K562 (cell line): ENCODE measurements at regions not wholly inside any gene's neighbourhood (a gene's known extent, or its start where the extent isn't known, plus 50 kb on each side); places are given as distances from the start of the nearest gene placed in this dataset.

ENCODE experiments used
- ATAC-seq: fragments of 200-7000 bp; cut with Tn5 transposase; 3 replicates; pipeline ENCODE4 v1.9.1; 2020; ENCODE audit warnings: moderate library complexity
- BruUV-seq: library from RNA; stranded (reverse); fragments of 400-500 nt; replicated peaks from 2 replicates; lab custom pipeline; 2021; lab: Mats Ljungman, UMichigan
- CTCF ChIA-PET: fragments of 300-600 bp; formaldehyde crosslinking; extraction: SDS; loops from one replicate; lab custom pipeline; 2021; ENCODE audit warnings: low intra/inter-chr PET ratio; lab: Yijun Ruan, JAX
- POLR2A ChIA-PET: fragments of 300-600, 350-650 bp; sonication (Branson Sonifier 250); formaldehyde crosslinking; extraction: SDS; loops from one replicate; lab custom pipeline; 2021; ENCODE audit warnings: antibody characterized with exemption, inconsistent platforms; lab: Yijun Ruan, JAX
- DNase-seq, 4 experiments: peaks; one replicate each; pipeline versions ENCODE4 v3.0.0 to v3.0.0-alpha.2; 2011 to 2018; ENCODE audit warnings: low spot score in 3 of 4, mixed read lengths in 3 of 4; ENCODE audit errors: extremely low read depth in 1 of 4
- FAIRE-seq: peaks from 2 replicates; lab custom pipeline; 2011; peaks lifted over from hg19 to GRCh38; lab: Jason Lieb, UNC
- H2AFZ ChIP-seq: 2 replicates; pipeline ENCODE4 v1.6.0; 2011; ENCODE audit warnings: low read depth, low read length, control low read depth, inconsistent platforms
- H3K27ac ChIP-seq: fragments of 200-600 bp; 3 replicates; pipeline ENCODE4 v1.8.0; 2011; ENCODE audit warnings: low read depth, mild to moderate bottlenecking, control low read depth, inconsistent platforms, low read length, moderate library complexity, mixed read lengths; ENCODE audit errors: extremely low read depth
- H3K27me3 ChIP-seq, 2 experiments: fragments of 300-600 bp in 1 of 2; 2 replicates in 1 of 2; 3 replicates in 1 of 2; pipeline versions ENCODE4 v1.6.0 to v1.8.0; 2011; ENCODE audit warnings: inconsistent platforms in 2 of 2, low read length in 2 of 2, mild to moderate bottlenecking in 1 of 2, mixed read lengths in 1 of 2, moderate library complexity in 1 of 2; ENCODE audit not compliant: control insufficient read depth in 2 of 2, insufficient read depth in 2 of 2
- H3K36me3 ChIP-seq: fragments of 300-600 bp; 3 replicates; pipeline ENCODE4 v1.8.0; 2011; ENCODE audit warnings: mild to moderate bottlenecking, low read length, inconsistent platforms; ENCODE audit not compliant: control insufficient read depth, insufficient read depth
- H3K4me1 ChIP-seq, 2 experiments: fragments of 200-600 bp in 1 of 2; replicated peaks in 1 of 2; 2 replicates in 1 of 2; 3 replicates in 1 of 2; pipeline versions ENCODE4 v1.5.1 to v1.8.0; 2011; ENCODE audit warnings: inconsistent platforms in 2 of 2, low read length in 2 of 2, mild to moderate bottlenecking in 1 of 2, mixed read lengths in 1 of 2, moderate library complexity in 1 of 2; ENCODE audit not compliant: control insufficient read depth in 2 of 2, insufficient read depth in 2 of 2
- H3K4me2 ChIP-seq: 2 replicates; pipeline ENCODE4 v1.6.1; 2011; ENCODE audit warnings: low read length, control low read depth, inconsistent platforms, mixed read lengths; ENCODE audit not compliant: insufficient read depth
- H3K4me3 ChIP-seq: fragments of 200-600 bp; sonication (generic), shearing (Covaris generic); 2 replicates; pipeline ENCODE4 v1.5.1; 2016; ENCODE audit warnings: control low read depth, inconsistent platforms
- H3K79me2 ChIP-seq: fragments of 200-600 bp; 3 replicates; pipeline ENCODE4 v1.8.0; 2011; ENCODE audit warnings: low read length, inconsistent platforms; ENCODE audit not compliant: control insufficient read depth, insufficient read depth
- H3K9ac ChIP-seq, 2 experiments: 2 replicates each; pipeline versions ENCODE4 v1.6.0 to v1.6.1; 2011; ENCODE audit warnings: low read depth in 2 of 2, low read length in 2 of 2, control low read depth in 1 of 2, inconsistent platforms in 1 of 2, mild to moderate bottlenecking in 1 of 2, mixed read lengths in 1 of 2; ENCODE audit not compliant: insufficient read depth in 1 of 2
- H3K9me1 ChIP-seq: one replicate; pipeline ENCODE4 v1.6.0; 2011; ENCODE audit warnings: inconsistent platforms, mild to moderate bottlenecking, low read length, moderate library complexity; ENCODE audit not compliant: control insufficient read depth, insufficient read depth
- H3K9me3 ChIP-seq: replicated peaks from 2 replicates; pipeline ENCODE4 v1.5.1; 2011; ENCODE audit warnings: low read depth, low read length, inconsistent platforms; ENCODE audit not compliant: control insufficient read depth, insufficient read depth
- H4K20me1 ChIP-seq: replicated peaks from 2 replicates; pipeline ENCODE4 v1.6.1; 2011; ENCODE audit warnings: low read length, inconsistent platforms, mixed read lengths; ENCODE audit not compliant: control insufficient read depth, insufficient read depth
- DACH1 ChIP-seq: fragments of 450-650 bp; IDR thresholded peaks from 2 replicates; pipeline ENCODE4 v1.6.1; 2018; ENCODE audit not compliant: partially characterized antibody
- EWSR1 ChIP-seq: fragments of 450-650 bp; IDR thresholded peaks from 2 replicates; pipeline ENCODE4 v1.6.1; 2018; ENCODE audit warnings: borderline replicate concordance, mild to moderate bottlenecking, low read depth, moderate library complexity; ENCODE audit not compliant: partially characterized antibody
- NR4A1 ChIP-seq, 2 experiments: fragments of 250-450 bp in 1 of 2; fragments of 450-650 bp in 1 of 2; sonication (Bioruptor Pico) in 1 of 2; IDR thresholded peaks; 2 replicates each; pipeline versions ENCODE4 v1.4.0 to v1.6.1; 2016 to 2020; ENCODE audit warnings: mild to moderate bottlenecking in 2 of 2, missing compliant biosample characterization in 1 of 2, missing genetic modification characterization in 1 of 2, moderate library complexity in 1 of 2
- SIRT6 ChIP-seq: IDR thresholded peaks from one replicate; pipeline ENCODE4 v1.6.1; 2012; ENCODE audit warnings: low read depth, mild to moderate bottlenecking, control low read depth, inconsistent platforms, low read length, moderate library complexity
- SRF ChIP-seq, 2 experiments: fragments of 250-450, 450-650 bp in 1 of 2; sonication (Bioruptor Pico) in 1 of 2; sonication (generic) in 1 of 2; formaldehyde crosslinking; IDR thresholded peaks; 2 replicates each; pipeline versions ENCODE4 v1.5.0 to v1.5.1; 2020 to 2022; ENCODE audit warnings: mild to moderate bottlenecking in 1 of 2, missing genetic modification reagents in 1 of 2
- SRSF9 ChIP-seq: fragments of 200-400 bp; formaldehyde crosslinking; IDR thresholded peaks from 2 replicates; pipeline ENCODE4 v1.6.1; 2017; ENCODE audit warnings: low read depth, low read length, borderline replicate concordance
- XRCC5 ChIP-seq: fragments of 200-400 bp; formaldehyde crosslinking; IDR thresholded peaks from 2 replicates; pipeline ENCODE4 v1.6.1; 2017; ENCODE audit warnings: low read depth, mild to moderate bottlenecking, low read length
- ZFP36 ChIP-seq: fragments of 150-350 bp; IDR thresholded peaks from 2 replicates; pipeline ENCODE4 v1.6.1; 2018; ENCODE audit warnings: low read length, low read depth; ENCODE audit not compliant: partially characterized antibody
- ZNF644 ChIP-seq: fragments of 200-800 bp; sonication (Bioruptor generic); IDR thresholded peaks from 2 replicates; pipeline ENCODE4 v1.6.1; 2016; ENCODE audit warnings: low read depth, missing genetic modification characterization, missing compliant biosample characterization
- WGBS: fragments of 100-300 bp; shearing (Covaris generic); methylation state at CpG from one replicate; pipeline ENCODE4 v1.1.6; 2016; ENCODE audit warnings: low coverage, mixed read lengths; ENCODE audit not compliant: insufficient coverage; ENCODE audit errors: missing lambda C conversion rate; 5-methylcytosine and 5-hydroxymethylcytosine counted together
- in situ Hi-C: fragments of 300-500 bp; cut with MboI; formaldehyde crosslinking; loops from 4 replicates; pipeline ENCODE4 v1.15.0; 2018; ENCODE audit warnings: inconsistent platforms, mixed read lengths
- intact Hi-C: fragments of 100-400 bp; cut with micrococcal nuclease; formaldehyde crosslinking; loops from 2 replicates; pipeline ENCODE4 v1.14.2; 2022
- TF ChIP-seq, protein P1 (sequence below): fragments of 250-450 bp; sonication (Bioruptor Pico); IDR thresholded peaks from 2 replicates; pipeline ENCODE4 v1.9.0; 2021; ENCODE audit warnings: mild to moderate bottlenecking
- TF ChIP-seq, protein P2 (sequence below): fragments of 250-450 bp; sonication (Bioruptor Pico); IDR thresholded peaks from 2 replicates; pipeline ENCODE4 v1.5.0; 2020; ENCODE audit warnings: mild to moderate bottlenecking, borderline replicate concordance
- TF ChIP-seq, protein P3 (sequence below): sonication (generic); formaldehyde crosslinking; IDR thresholded peaks from 2 replicates; pipeline ENCODE4 v1.8.0; 2022; ENCODE audit warnings: mild to moderate bottlenecking, missing genetic modification reagents
- TF ChIP-seq, protein P4 (sequence below): fragments of 450-650 bp; formaldehyde crosslinking; IDR thresholded peaks from 2 replicates; pipeline ENCODE4 v1.4.0; 2022; ENCODE audit warnings: missing genetic modification characterization

DNA sequence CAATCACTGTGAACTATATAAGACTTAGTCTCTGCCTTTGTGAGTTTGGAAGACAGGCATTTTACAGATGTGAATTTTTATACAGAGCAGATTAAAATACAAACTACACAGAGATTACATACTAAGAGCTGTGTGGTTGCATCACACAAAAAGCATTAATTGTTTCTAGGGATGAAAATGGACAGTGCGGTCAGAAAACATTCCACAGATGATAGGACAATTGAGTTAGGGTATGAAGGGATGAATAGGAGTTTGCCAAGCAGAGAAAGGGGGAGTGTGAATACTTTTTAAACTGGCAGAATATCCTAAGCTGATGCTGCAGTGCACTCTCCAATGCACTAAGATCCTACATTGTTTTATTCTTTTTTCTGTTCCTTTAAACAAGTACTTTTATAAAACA, 345.8 kb downstream of the VRK1 start (continued):
- no peak for TF ChIP-seq SIRT6
- no peak for TF ChIP-seq SRF (CRISPR knock-in tag; IDR thresholded peaks at IDR 0.05)
- TF ChIP-seq DACH1 = no peak
- TF ChIP-seq, protein P1, sequence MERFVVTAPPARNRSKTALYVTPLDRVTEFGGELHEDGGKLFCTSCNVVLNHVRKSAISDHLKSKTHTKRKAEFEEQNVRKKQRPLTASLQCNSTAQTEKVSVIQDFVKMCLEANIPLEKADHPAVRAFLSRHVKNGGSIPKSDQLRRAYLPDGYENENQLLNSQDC = no peak
- no peak for TF ChIP-seq EWSR1

DNA sequence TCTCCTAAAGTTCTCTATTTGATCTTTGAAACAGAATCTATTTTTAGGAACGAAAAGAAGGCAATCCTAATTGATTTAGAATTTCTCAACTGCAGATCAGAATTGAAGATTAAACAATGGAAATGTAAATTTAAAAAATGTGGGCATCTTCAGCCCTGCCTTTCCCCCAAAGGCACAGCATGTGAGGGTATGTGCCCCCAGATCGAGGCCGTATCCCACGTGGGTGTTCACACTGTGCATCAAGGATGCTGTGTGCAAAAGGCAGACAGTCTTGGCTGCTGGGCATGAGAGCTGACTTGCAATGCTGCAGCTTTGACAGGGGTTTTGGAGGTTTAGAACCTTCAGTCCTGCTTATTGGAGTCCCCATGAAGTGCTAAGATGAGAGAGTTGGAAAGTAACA, 346.3 kb downstream of the VRK1 start:
- no peak for ATAC-seq
- Histone ChIP-seq H3K27ac (no peak overlapping the region), H3K79me2 (no peaks in the 10 kb centered on the region), H3K4me2 (no peak overlapping the region), H4K20me1 (no peaks in the 10 kb centered on the region; the same call in 1 of the 2 replicates), H3K27me3 (peaks cover 0 to 4% of the 10 kb centered on the region in 2 experiments; a peak in 1 of 5 replicates), H3K9me1 (no peaks in the 10 kb centered on the region), H3K4me1 (no peaks in the 10 kb centered on the region), H3K9ac (no peak overlapping the region), H2AFZ (no peak overlapping the region), H3K36me3 (no peaks in the 10 kb centered on the region), H3K9me3 (no peaks in the 10 kb centered on the region), H3K4me3 (no peak overlapping the region)
- FAIRE-seq = no peak
- ChIA-PET CTCF (no interaction called here), POLR2A (no interaction called here)
- no peak for DNase-seq
- no TSS peak for BruUV-seq
- 0% methylated on average over 4 of the region's 4 CpGs for WGBS
- intact Hi-C loops = no loop called here
- in situ Hi-C loops = no loop called here
- TF ChIP-seq XRCC5 = no peak
- TF ChIP-seq NR4A1 (CRISPR knock-in tag; IDR thresholded peaks at IDR 0.05) = no peak
- no peak for TF ChIP-seq NR4A1 (tag; IDR thresholded peaks at IDR 0.05)
- no peak for TF ChIP-seq ZNF644 (tag)
- TF ChIP-seq, protein P2, sequence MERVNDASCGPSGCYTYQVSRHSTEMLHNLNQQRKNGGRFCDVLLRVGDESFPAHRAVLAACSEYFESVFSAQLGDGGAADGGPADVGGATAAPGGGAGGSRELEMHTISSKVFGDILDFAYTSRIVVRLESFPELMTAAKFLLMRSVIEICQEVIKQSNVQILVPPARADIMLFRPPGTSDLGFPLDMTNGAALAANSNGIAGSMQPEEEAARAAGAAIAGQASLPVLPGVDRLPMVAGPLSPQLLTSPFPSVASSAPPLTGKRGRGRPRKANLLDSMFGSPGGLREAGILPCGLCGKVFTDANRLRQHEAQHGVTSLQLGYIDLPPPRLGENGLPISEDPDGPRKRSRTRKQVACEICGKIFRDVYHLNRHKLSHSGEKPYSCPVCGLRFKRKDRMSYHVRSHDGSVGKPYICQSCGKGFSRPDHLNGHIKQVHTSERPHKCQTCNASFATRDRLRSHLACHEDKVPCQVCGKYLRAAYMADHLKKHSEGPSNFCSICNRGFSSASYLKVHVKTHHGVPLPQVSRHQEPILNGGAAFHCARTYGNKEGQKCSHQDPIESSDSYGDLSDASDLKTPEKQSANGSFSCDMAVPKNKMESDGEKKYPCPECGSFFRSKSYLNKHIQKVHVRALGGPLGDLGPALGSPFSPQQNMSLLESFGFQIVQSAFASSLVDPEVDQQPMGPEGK (CRISPR knock-in tag) = no peak
- TF ChIP-seq, protein P3, sequence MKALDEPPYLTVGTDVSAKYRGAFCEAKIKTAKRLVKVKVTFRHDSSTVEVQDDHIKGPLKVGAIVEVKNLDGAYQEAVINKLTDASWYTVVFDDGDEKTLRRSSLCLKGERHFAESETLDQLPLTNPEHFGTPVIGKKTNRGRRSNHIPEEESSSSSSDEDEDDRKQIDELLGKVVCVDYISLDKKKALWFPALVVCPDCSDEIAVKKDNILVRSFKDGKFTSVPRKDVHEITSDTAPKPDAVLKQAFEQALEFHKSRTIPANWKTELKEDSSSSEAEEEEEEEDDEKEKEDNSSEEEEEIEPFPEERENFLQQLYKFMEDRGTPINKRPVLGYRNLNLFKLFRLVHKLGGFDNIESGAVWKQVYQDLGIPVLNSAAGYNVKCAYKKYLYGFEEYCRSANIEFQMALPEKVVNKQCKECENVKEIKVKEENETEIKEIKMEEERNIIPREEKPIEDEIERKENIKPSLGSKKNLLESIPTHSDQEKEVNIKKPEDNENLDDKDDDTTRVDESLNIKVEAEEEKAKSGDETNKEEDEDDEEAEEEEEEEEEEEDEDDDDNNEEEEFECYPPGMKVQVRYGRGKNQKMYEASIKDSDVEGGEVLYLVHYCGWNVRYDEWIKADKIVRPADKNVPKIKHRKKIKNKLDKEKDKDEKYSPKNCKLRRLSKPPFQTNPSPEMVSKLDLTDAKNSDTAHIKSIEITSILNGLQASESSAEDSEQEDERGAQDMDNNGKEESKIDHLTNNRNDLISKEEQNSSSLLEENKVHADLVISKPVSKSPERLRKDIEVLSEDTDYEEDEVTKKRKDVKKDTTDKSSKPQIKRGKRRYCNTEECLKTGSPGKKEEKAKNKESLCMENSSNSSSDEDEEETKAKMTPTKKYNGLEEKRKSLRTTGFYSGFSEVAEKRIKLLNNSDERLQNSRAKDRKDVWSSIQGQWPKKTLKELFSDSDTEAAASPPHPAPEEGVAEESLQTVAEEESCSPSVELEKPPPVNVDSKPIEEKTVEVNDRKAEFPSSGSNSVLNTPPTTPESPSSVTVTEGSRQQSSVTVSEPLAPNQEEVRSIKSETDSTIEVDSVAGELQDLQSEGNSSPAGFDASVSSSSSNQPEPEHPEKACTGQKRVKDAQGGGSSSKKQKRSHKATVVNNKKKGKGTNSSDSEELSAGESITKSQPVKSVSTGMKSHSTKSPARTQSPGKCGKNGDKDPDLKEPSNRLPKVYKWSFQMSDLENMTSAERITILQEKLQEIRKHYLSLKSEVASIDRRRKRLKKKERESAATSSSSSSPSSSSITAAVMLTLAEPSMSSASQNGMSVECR (CRISPR knock-in tag) = no peak
- no peak for TF ChIP-seq SRSF9
- TF ChIP-seq, protein P4, sequence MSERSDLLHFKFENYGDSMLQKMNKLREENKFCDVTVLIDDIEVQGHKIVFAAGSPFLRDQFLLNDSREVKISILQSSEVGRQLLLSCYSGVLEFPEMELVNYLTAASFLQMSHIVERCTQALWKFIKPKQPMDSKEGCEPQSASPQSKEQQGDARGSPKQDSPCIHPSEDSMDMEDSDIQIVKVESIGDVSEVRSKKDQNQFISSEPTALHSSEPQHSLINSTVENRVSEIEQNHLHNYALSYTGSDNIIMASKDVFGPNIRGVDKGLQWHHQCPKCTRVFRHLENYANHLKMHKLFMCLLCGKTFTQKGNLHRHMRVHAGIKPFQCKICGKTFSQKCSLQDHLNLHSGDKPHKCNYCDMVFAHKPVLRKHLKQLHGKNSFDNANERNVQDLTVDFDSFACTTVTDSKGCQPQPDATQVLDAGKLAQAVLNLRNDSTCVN (CRISPR knock-in tag) = no peak
- no peak for TF ChIP-seq ZFP36
